Aorta (tissue), 5 donors: ENCODE measurements at regions not wholly inside any gene's neighbourhood (a gene's known extent, or its start where the extent isn't known, plus 50 kb on each side); places are given as distances from the start of the nearest gene placed in this dataset.
"Not testable (repeated sequence)": the region's sequence is repeated elsewhere in the genome, so short reads cannot be mapped to it uniquely, and the experiment has no call there.

ENCODE experiments used
- ATAC-seq: fragments of 200-7000 bp; cut with Tn5 transposase; one replicate; pipeline ENCODE4 v1.9.1; 2022; ENCODE audit warnings: moderate library complexity; ENCODE audit not compliant: low FRiP score
- DNase-seq, 2 donors: peaks; one replicate each; pipeline ENCODE4 v3.0.0-alpha.2; 2020
- H3K27ac ChIP-seq, 2 donors: one replicate each; pipeline ENCODE4 v1.5.1; 2013; ENCODE audit warnings: low read length in 2 of 2, mild to moderate bottlenecking in 2 of 2, moderate library complexity in 2 of 2, control low read depth in 1 of 2, inconsistent platforms in 1 of 2, low read depth in 1 of 2
- H3K27me3 ChIP-seq, 2 donors: one replicate each; pipeline ENCODE4 v1.6.1; 2013; ENCODE audit warnings: control low read depth in 1 of 2, low read length in 1 of 2, mild to moderate bottlenecking in 1 of 2, moderate library complexity in 1 of 2; ENCODE audit not compliant: insufficient read depth in 2 of 2, control insufficient read depth in 1 of 2
- H3K36me3 ChIP-seq, 2 donors: one replicate each; pipeline ENCODE4 v1.6.1; 2013; ENCODE audit warnings: control low read depth in 1 of 2, low read length in 1 of 2, mild to moderate bottlenecking in 1 of 2; ENCODE audit not compliant: insufficient read depth in 2 of 2, control insufficient read depth in 1 of 2
- H3K4me1 ChIP-seq, 2 donors: one replicate each; pipeline ENCODE4 v1.6.1; 2013; ENCODE audit warnings: low read length in 2 of 2, control low read depth in 1 of 2, mild to moderate bottlenecking in 1 of 2, moderate library complexity in 1 of 2; ENCODE audit not compliant: insufficient read depth in 2 of 2, control insufficient read depth in 1 of 2
- H3K4me3 ChIP-seq, 2 donors: one replicate each; pipeline ENCODE4 v1.5.1; 2013; ENCODE audit warnings: low read length in 2 of 2, control low read depth in 1 of 2, mild to moderate bottlenecking in 1 of 2
- H3K9me3 ChIP-seq: one replicate; pipeline ENCODE4 v1.6.1; 2013; ENCODE audit warnings: mild to moderate bottlenecking, low read length; ENCODE audit not compliant: control insufficient read depth
- WGBS, 2 donors: extraction: QIAGEN DNeasy Blood & Tissue Kit; methylation state at CpG; one replicate each; pipeline ENCODE4 v1.1.7; 2013; 5-methylcytosine and 5-hydroxymethylcytosine counted together
- intact Hi-C, 2 donors: fragments of 100-400 bp; cut with DNase I; formaldehyde crosslinking; loops; one replicate each; pipeline versions ENCODE4 v1.14.2 to v1.15.0; 2022
- donor health status: healthy with polysubstance abuse.
- donor health status: Bipolar disorder and iron deficiency.
- donor health status: DM: no; HTN: no; CAD: no.
- donor health status: DM: no; HTN: no; CAD: no.
- donor health status: DM: yes; HTN: yes; CAD: no.

DNA sequence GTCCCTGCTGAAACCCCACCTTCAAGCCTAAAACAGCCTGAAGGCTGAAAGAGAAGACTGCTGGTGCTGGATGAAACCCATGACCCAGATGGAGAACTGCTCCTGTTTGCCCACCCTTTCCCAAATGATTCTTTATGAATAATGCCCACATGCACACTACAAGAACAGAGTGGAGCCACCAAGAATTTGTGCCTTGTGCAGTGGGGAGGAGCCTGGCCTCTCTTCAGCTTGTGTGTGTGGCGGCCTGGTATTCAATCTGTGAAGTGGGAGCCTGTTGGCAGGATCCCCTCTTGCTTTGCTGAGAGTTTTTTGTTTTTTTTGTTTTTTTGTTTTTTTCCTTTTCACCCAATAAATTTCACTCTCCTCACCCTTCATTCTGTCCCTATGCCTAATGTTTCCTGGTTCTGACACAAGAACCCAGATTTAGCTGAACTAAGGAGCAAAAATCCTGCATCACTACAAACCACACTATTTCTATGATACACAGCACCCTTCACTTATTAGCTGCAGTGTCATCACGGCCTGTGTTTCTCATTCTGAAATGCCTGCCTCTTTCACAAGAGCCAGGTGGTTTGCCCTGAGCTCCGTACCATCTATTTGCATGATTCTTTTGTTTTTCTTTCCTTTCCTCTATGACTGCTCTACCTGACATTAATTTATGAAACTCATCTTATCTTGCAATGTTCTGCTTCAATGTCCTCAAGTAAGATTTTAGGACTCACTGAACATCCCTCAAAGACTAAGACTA, 585.5 kb upstream of the ATXN7L3B start:
- no peaks in the 10 kb centered on the region for H3K27me3 ChIP-seq
- no peaks in the 10 kb centered on the region for H3K9me3 ChIP-seq
- DNase-seq = no peak
- H3K4me1 ChIP-seq = no peaks in the 10 kb centered on the region
- 62 to 79% methylated on average over 3 of the region's 3 CpGs for WGBS, 2 donors
- intact Hi-C loops = no loop called here
- H3K4me3 ChIP-seq = no peak overlapping the region
- no peak for ATAC-seq
- H3K27ac ChIP-seq = no peak overlapping the region
- no peaks in the 10 kb centered on the region for H3K36me3 ChIP-seq

DNA sequence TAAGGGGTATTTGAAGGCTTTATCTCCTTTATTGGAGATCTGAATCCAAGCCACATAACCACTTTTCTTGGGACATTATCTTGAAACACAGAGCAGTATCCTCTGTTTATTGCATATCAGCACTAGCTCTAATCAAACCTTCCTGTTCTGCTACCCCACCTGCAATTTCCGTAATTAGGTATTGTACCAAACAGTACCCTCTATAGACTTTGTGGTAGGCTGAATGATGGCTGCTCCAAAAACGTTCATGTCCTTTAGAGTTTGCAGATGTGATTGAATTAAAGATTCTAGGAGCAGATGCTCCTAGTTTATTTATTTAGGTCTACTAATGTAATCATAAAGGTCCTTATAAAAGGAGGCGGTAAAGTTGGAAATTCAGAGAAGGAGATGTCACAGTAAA, 573.0 kb upstream of the ATXN7L3B start:
- DNase-seq = no peak
- no peaks in the 10 kb centered on the region for H3K4me1 ChIP-seq
- H3K27ac ChIP-seq = no peak overlapping the region
- H3K36me3 ChIP-seq = no peaks in the 10 kb centered on the region
- no peak for ATAC-seq
- no peaks in the 10 kb centered on the region for H3K9me3 ChIP-seq
- no peak overlapping the region for H3K4me3 ChIP-seq
- WGBS, 2 donors = 79 to 85% methylated on average over 3 of the region's 3 CpGs
- intact Hi-C loops = no loop called here
- H3K27me3 ChIP-seq = no peaks in the 10 kb centered on the region

DNA sequence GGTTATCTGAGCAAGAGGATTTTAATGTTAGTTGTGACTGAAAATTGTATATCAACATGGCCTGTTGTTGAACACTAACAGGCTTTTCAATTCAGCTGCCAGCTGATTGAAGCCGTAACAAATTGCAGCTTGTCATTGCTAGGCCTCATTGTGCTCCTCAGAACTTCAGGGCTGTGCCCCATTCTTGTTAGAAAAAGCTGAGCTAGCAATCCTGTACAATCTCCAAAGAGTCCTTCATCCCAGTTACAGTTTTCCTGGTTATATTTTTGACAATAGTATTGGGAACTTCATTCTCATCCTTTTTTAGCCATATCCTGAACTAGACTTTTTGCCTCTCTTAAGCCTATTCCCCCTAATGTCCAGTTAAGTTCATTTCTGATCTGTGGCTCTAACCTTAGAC, 564.1 kb upstream of the ATXN7L3B start:
- ATAC-seq (no peak), DNase-seq (no peak)
- WGBS, 2 donors = 78% methylated on average over 1 of the region's 1 CpG
- Histone ChIP-seq H3K27ac (no peak overlapping the region), H3K27me3 (no peaks in the 10 kb centered on the region), H3K4me1 (no peaks in the 10 kb centered on the region), H3K4me3 (no peak overlapping the region), H3K9me3 (no peaks in the 10 kb centered on the region), H3K36me3 (no peaks in the 10 kb centered on the region)
- intact Hi-C loops = no loop called here

DNA sequence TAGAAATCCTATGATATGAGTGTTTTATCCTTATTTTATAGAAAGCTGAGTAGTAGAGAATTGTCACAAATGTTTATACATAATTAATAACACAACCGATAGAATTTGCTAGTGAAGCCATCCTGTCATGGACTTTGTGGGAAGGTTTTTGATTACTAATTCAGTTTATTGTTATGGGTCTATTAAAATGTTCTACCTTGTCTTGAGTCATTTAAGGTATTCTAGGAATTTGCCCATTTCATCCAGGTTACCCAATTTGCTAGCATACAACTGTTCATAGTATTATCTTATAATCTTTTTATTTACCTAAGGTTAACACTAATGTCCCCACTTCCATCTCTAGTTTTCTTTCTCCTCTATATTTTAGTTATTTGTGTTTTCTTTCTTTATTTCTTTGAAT, 553.1 kb upstream of the ATXN7L3B start:
- no peak for DNase-seq
- no peak overlapping the region for H3K4me3 ChIP-seq
- H3K4me1 ChIP-seq = no peaks in the 10 kb centered on the region
- intact Hi-C loops = no loop called here
- no peak for ATAC-seq
- no peaks in the 10 kb centered on the region for H3K9me3 ChIP-seq
- no peak overlapping the region for H3K27ac ChIP-seq
- 94 to 95% methylated on average over 1 of the region's 1 CpG for WGBS, 2 donors
- no peaks in the 10 kb centered on the region for H3K36me3 ChIP-seq
- no peaks in the 10 kb centered on the region for H3K27me3 ChIP-seq

DNA sequence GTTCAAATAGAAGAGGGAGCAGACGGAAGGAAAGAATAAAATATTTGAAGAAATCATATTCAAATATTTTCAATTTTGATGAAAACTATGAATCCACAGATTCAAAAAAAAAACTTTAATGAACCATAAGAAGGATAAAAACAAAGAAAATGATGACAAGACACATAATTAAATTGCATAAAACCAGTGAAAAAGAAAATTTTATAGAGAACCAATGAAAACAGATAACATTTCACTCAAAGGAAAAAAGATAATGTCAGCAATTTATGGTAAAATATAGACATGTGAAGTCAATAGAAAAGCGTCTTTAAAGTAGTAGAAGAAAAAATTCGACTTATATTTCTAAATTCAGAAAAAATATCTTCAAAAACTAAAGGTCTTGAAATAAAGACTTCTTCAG, 546.5 kb upstream of the ATXN7L3B start:
- intact Hi-C loops = no loop called here
- no peaks in the 10 kb centered on the region for H3K4me1 ChIP-seq
- H3K36me3 ChIP-seq = no peaks in the 10 kb centered on the region
- H3K4me3 ChIP-seq = no peak overlapping the region
- no peak overlapping the region for H3K27ac ChIP-seq
- ATAC-seq (no peak), DNase-seq (no peak)
- 50% methylated on average over 3 of the region's 3 CpGs for WGBS, 2 donors
- H3K27me3 ChIP-seq = no peaks in the 10 kb centered on the region
- H3K9me3 ChIP-seq = no peaks in the 10 kb centered on the region

DNA sequence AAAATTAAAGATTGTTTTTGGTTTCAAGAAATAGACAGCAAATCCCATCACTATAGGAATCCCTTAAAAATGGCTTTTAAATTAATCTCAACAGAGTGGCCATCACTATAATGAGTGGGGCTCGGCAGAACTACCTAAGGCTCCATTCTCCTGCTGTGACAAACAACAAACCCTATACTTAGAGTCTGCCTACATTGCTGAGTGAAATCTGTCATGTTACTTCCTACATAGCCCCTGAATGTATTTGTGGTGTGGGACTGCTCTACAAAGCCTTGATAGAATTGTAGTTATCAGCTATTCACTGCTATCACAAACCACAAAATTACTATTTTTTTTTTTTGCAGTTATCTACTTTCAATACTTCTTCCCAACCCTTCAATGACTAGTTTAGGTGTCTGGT, 538.7 kb upstream of the ATXN7L3B start:
- no peak overlapping the region for H3K27ac ChIP-seq
- no peaks in the 10 kb centered on the region for H3K36me3 ChIP-seq
- H3K4me3 ChIP-seq = no peak overlapping the region
- DNase-seq (no peak), ATAC-seq (no peak)
- intact Hi-C loops = no loop called here
- H3K4me1 ChIP-seq = no peaks in the 10 kb centered on the region
- no peaks in the 10 kb centered on the region for H3K27me3 ChIP-seq
- 56 to 65% methylated on average over 1 of the region's 1 CpG for WGBS, 2 donors
- no peaks in the 10 kb centered on the region for H3K9me3 ChIP-seq

DNA sequence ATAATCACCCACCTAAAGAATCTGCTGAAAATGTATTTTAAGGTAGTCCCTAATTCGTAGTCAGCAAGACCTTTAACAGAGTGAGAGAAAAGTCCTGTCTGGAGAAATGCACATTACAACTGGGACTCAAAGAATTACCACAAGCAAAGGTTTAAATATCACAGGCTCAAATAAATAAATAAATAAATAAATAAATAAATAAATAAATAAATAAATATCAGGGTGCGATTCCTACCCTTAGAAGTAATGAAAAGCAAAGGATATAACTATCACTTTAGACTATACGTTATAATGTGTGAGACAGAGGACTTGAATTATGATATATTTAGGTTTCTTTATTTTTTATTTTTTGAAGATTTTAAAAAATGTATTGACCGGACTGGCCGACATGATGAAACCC, 522.5 kb upstream of the ATXN7L3B start:
- H3K9me3 ChIP-seq = no peaks in the 10 kb centered on the region

DNA sequence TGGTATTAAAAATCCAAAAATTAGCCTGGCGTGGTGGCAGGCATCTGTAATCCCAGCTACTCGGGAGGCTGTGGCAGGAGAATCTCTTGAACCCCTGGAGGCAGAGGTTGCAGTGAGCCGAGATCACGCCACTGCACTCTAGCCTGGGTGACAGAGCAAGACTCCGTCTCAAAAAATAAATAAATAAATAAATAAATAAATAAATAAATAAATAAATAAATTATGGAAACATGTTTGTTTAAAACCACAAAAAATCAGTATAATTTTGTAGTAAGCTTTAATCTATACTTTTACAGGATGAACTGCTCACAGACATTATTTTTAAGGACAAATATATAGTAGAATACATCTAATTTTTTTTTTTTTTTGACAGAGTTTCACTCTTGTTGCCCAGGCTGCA, 521.3 kb upstream of the ATXN7L3B start:
- H3K4me1 ChIP-seq, H3K4me3 ChIP-seq, H3K27me3 ChIP-seq, H3K36me3 ChIP-seq, intact Hi-C loops, H3K27ac ChIP-seq, DNase-seq, H3K9me3 ChIP-seq, ATAC-seq: not testable (repeated sequence)
- WGBS, 2 donors = 94% methylated on average over 5 of the region's 5 CpGs

More for the DNA sequence above, 522.5 kb upstream of the ATXN7L3B start:
- Histone ChIP-seq H3K27ac (no peak overlapping the region), H3K4me3 (no peak overlapping the region), H3K4me1 (no peaks in the 10 kb centered on the region), H3K36me3 (no peaks in the 10 kb centered on the region), H3K27me3 (no peaks in the 10 kb centered on the region)
- DNase-seq (no peak), ATAC-seq (no peak)
- 92 to 93% methylated on average over 5 of the region's 5 CpGs for WGBS, 2 donors
- intact Hi-C loops = no loop called here

DNA sequence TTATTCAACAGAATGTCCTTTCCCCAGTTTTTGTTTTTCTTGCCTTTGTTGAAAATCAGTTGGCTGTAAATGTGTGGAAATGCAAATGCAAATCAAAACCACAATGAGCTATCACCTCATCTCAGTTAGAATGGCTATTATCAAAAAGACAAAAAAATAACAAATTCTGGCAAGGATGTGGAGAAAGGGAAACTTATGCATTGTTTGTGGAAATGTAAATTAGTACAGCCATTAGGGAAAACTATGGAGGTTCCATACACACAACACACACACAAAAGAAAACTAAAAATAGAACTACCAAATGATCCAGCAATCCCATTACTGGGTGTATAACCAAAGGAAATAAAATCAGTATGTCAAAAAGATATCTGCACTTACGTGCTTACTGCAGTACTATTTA, 518.8 kb upstream of the ATXN7L3B start:
- Histone ChIP-seq H3K27ac (no peak overlapping the region), H3K4me1 (no peaks in the 10 kb centered on the region), H3K36me3 (no peaks in the 10 kb centered on the region), H3K9me3 (no peaks in the 10 kb centered on the region), H3K4me3 (no peak overlapping the region), H3K27me3 (no peaks in the 10 kb centered on the region)
- WGBS, 2 donors = 76 to 80% methylated on average over 1 of the region's 1 CpG
- ATAC-seq = no peak
- no peak for DNase-seq
- intact Hi-C loops = no loop called here
